GM19099 (cell line): ENCODE measurements at regions not wholly inside any gene's neighbourhood (a gene's known extent, or its start where the extent isn't known, plus 50 kb on each side); places are given as distances from the start of the nearest gene placed in this dataset.

Experiments used
- POLR2A ChIP-seq: IDR thresholded peaks from 3 replicates; pipeline ENCODE4 v1.6.1; 2011; ENCODE audit warnings: low read depth; ENCODE audit not compliant: insufficient read length; ENCODE audit errors: extremely low read depth

DNA sequence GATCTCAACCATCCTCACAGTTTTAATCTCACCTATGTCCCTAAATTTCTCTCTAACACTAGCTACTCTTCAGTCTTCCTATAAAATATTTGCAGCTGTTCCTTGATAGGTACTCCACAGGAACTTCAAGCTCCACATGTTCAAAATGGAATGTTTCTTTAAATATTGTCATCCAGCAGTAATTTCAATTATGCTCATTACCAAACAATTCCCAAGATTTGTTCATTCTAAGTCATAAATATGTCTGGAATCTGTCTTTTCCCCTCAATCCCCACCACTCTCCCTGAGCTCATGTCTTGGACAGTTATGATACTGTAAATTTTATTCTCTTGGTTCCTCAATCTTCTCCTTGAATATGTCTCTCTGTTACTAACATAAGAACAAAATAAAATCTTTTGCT lies 214.4 kb downstream of the NRIP1 start:
- TF ChIP-seq POLR2A = no peak

DNA sequence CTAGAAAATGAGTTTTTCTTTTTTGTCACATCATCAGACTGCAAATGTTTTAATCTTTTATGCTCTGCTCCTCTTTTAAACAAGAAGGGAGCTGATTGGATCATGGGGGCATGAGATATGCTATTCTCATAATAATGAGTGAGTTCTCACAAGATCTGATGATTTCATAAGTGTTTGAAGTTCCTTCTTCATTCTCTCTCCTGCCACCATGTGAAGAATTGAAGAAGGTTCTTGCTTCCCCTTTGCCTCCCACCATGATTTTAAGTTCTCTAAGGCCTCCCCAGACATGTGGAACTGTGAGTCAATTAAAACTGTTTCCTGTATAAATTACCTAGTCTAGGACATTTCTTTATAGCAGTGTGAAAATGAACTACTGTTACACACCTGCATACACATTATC lies 218.2 kb downstream of the NRIP1 start:
- no peak for TF ChIP-seq POLR2A

DNA sequence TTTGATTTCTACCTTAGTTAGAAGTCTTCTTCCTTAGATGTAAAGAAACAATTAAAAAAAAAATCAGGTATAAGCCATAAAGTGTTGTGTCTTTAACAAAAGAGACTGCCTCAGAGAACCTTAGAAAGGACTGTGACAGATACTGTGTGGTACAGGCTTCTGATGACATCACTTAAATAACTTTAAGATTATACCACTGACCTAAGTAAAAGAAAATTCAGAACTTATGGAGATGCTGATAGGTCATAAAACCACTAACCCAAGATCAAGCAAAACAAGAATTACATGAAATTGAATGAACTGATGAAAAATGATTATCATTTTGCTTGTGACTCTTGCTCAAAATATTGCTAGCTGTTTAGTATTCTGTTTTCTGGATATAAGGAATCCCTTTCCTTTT lies 220.8 kb downstream of the NRIP1 start:
- TF ChIP-seq POLR2A = no peak

DNA sequence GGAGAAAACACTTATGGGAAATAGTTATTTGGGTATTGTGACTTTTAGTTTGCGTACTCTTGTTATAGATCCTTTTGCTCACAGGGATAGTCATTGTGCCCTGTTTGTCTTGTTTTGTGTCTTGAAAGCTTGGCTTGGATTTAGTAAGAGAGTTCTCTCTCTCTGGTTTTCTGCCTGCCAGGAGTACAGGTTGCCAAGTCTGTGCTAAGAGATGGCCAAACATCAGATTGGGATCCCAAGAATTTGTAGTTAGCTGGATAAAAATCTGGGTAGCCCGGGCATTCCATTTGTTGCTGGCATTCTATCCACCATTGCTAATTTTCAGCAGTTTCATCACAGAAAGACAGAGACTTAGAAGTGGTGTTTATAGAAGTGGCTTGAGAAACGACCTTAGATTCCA lies 222.2 kb downstream of the NRIP1 start:
- TF ChIP-seq POLR2A = no peak

DNA sequence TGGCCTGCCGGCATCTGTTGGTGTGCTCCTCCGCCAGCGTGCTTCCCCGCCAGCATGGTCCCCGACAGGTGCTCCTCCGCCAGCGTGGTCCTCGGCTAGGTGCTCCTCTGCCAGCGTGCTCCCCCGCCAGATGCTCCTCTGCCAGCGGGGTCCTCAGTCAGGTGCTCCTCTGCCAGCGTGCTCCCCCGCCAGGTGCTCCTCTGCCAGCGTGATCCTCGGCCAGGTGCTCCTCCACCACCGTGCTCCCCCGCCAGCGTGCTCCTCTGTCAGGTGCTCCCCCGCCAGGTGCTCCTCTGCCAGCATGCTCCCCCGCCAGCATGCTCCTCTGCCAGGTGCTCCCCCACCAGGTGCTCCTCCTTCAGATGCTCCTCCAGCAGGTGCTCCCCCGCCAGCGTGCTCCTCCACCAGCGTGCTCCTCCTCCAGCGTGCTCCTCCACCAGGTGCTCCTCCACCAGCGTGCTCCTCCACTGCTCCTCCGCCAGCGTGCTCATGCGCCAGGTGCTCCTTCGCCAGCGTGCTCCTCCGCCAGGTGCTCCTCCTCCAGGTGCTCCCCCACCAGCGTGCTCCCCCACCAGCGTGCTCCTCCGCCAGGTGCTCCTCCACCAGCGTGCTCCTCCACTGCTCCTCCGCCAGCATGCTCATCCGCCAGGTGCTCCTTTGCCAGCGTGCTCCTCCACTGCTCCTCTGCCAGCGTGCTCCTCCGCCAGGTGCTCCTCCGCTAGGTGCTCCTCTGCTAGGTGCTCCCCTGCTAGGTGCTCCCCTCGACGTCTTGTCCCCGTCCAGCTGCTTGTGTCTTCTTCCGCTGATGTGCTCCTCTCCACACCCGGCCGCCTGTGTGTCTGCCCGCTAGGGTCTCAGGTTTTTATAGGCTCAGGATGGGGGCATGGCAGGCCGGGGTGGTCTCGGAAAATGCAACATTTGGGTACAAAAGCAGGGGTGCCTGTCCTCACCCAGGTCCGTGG lies 223.0 kb downstream of the NRIP1 start:
- no peak for TF ChIP-seq POLR2A

DNA sequence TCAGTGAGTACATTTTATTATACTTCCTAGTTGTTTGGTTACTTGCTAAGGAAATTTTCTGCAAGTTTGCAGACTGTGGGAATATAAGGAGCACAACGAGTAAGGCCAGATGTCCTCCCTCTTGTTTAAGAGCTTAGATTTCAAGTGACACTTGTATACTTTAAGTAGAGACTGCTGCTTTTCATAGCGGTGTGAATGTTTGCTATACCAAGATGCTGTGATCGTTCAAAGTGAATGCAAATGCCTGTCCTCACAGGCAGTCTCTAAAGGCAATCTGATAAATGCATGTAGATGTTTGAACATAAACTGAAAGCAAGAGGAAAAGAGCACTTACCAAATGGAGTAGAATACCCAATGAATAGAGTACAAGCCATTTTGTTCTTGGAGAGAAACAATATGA lies 226.4 kb downstream of the NRIP1 start:
- no peak for TF ChIP-seq POLR2A

DNA sequence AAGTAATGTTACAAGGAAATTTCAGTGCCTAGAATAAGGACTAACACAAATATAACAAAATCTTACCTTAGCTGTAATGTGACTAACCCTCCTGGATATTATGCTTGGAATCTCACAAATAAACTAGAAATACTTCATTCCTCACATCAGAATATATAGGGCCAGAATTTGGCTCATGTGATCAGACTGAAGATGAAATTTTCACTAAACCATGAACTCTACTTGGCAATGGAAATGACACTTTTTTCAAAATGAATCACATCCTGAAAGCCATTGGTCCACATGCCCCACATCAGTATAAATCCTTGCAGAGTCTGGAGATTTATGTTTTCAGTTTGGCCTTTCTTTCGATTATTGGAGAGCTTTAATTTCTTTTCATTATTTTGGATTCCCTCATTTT lies 227.8 kb downstream of the NRIP1 start:
- no peak for TF ChIP-seq POLR2A

DNA sequence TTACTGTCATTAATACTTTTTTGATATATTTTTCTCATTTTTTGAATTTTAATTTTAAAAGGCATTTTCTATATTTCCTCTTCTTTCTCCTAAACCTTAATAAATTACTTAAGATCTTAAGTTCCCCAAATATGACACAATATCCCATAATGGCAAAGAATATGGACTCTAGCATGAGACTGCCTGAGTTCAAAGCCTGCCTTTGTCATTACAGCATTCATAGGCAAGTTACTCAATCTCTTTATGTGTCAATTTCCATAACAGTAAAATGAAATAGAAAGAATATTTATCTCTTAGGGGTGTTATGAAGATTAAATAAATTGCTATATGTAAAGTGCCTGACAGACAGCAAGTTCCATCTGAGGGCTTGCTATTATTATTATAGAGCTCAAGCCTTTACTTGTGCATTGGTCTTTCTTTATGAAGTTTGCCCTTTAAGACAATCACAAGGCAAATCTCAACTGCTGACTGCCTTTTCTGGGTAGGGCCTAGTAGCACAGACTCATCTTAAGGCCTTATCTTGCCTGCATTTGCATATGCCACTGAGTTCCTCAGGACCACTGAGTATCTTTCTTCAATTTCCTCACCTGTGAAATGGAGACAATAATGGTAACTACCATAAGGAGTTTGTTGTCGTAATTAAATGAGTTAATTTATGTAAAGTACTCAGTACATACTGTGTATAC lies 231.0 kb downstream of the NRIP1 start:
- TF ChIP-seq POLR2A = no peak

DNA sequence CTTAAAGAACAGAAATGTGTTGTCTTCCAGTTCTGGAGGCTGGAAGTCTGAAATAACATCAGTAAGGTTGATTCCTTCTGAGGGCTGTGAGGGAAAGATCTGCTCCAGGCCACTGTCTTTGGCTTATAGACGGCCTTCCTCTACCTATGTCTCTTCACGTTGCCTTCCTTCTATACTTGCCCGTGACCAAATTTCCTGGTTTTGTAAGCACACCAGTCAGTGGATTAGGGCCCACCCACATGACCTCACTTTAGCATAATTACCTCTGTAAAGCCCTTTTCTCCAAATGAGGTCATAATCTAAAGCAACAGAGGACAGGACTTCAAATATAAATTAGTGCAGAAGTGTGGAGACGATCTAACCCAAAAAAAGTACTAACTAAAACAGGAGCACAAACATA lies 231.6 kb downstream of the NRIP1 start:
- no peak for TF ChIP-seq POLR2A

DNA sequence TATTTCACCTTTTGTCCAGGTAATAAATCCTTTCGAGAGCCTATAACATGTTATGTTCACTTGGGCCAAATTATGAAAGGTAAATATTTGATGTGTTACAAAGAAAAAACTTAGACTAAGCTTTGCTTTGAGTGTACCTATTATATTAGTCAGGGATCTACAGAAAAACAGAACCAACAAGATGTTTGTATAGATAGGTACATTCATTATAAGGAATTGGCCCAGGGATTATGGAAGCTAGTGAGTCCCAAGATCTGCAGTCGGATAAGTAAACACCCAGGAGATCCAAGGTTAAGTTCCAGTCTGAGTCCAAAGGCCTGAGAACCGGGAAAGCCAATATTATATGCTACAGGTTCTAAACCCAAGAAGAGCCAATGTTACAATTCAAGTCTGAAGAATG lies 234.5 kb downstream of the NRIP1 start:
- TF ChIP-seq POLR2A = no peak

DNA sequence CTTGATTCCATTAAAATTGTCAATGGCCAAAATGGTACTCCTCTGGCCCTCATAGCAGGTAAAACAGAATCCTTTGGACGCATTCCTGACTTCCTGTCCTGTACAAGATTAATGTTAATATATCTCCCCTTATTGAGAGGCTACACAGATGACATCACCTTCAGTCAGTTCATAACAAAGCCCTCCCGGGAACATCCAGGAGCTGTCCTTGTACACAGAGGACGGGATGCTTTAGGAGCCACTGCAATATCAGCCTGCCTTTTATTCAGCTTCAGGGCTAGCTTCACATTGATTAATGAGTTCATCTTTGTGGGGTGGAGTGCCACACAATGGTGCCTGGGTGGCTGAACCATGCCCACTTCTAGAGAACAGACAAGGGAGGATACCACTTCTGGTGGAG lies 235.1 kb downstream of the NRIP1 start:
- no peak for TF ChIP-seq POLR2A

DNA sequence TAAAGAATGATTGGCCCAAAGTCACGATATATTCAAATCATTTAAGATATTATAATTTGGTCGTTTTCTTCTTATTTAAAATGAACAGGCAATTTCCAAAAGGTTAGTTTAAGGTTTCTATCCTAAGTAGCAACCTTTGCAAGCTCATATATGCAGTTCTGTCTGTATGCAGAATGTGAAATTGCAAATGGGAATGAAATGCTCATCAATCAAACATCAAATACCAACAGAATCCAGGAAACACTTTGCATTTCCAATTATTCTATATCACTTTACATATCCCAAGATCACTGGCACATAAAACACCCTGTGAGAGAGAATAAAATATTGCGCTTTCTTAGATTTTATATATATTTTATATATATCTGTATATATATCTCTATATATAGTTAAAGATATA lies 237.3 kb downstream of the NRIP1 start:
- no peak for TF ChIP-seq POLR2A

DNA sequence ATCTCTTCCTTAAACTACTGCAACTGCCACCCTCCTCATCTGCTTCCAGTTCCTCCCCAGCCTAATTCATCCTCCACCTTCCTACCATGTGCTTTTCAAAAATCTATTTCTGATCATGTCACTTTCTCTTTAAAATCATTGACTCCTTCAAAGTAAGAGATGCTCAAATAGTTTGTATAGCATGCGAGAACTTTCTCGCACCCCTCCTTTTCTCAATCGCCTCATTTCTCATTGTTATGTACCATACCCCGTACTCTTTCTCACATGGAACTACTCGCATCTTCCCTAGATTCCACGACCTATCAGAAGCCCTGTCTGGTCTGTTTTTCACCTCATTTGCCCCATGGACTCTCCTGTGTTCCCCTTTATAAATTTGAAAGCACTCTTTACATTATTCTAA lies 238.2 kb downstream of the NRIP1 start:
- TF ChIP-seq POLR2A = no peak

DNA sequence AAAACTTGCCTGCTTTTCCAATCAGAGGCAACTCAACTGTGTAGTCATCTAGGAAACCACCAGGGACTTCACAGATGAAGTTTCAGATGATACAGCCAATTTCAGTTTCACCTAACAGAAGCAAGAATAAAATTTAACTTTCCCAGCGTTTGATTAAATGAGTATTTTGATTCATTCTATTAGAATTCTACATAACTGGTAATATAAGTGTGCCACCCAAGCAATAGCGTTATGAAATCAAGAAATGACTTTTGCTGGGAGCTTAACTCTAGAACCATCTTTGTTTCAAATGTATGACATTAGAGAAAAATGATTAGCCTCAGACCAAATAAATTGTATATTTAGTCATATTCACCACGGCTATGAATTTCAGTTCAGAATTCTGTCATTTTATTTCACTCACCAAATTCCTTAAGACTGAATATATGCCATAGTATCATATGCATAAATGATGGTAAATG lies 239.3 kb downstream of the NRIP1 start:
- no peak for TF ChIP-seq POLR2A

DNA sequence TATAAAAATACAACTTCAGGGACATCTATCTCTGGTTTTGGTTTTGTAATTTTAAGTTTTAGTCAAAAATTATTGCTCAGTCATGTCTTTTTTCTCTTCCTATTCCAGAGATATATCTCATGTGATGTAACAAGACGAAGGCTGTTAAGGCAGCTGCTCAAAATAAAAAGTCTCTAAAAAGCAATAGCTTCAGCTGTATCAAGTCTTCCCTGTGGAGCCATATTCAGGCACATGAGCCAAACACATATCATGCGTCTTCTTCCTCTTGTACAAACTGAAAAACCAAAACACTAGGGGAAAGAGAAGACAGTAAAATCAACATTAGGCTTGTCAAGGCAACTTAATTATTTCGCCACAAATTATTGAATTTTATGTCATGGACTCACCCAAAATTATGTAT lies 240.7 kb downstream of the NRIP1 start:
- TF ChIP-seq POLR2A = no peak

DNA sequence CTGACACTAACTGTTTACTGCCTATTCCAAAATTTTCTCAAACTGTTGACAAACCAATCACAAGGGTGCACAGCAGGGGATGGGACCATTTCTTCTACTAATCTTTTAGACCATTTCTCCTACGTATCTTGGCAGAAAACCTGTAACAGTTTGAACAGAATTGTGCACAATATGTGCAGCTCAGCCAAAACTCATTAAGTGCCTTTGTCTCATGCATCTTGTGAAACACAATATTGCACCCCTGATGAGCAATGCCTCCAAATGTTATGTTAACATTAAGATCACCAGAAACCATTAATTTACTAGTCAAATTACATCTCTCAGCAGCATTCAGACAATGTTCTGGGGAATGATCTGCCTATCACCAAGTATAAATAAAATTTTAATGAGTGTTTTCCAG lies 247.5 kb downstream of the NRIP1 start:
- TF ChIP-seq POLR2A = no peak
